Mesothelial cell of epicardium (in vitro differentiated cells): ENCODE measurements at regions not wholly inside any gene's neighbourhood (a gene's known extent, or its start where the extent isn't known, plus 50 kb on each side); places are given as distances from the start of the nearest gene placed in this dataset.
"Not testable (repeated sequence)": the region's sequence is repeated elsewhere in the genome, so short reads cannot be mapped to it uniquely, and the experiment has no call there.

Experiments
- DNase-seq, 2 experiments: peaks; one replicate each; pipeline ENCODE4 v3.0.0; 2021; ENCODE audit warnings: low spot score in 2 of 2; ENCODE audit not compliant: unreplicated experiment in 2 of 2
- H3K27ac Mint-ChIP-seq: 2 replicates; pipeline ENCODE4 v1.8.0; 2021; ENCODE audit warnings: mixed read lengths
- H3K27me3 Mint-ChIP-seq: 2 replicates; pipeline ENCODE4 v1.8.0; 2021; ENCODE audit warnings: low read depth, mixed read lengths
- H3K36me3 Mint-ChIP-seq: 2 replicates; pipeline ENCODE4 v1.8.0; 2021; ENCODE audit warnings: mixed read lengths
- H3K4me1 Mint-ChIP-seq: 2 replicates; pipeline ENCODE4 v1.8.0; 2021; ENCODE audit warnings: mixed read lengths
- H3K4me3 Mint-ChIP-seq: 2 replicates; pipeline ENCODE4 v1.8.0; 2021; ENCODE audit warnings: mild to moderate bottlenecking, moderate library complexity, mixed read lengths
- H3K9me3 Mint-ChIP-seq: 2 replicates; pipeline ENCODE4 v1.8.0; 2021; ENCODE audit warnings: mixed read lengths
- CTCF ChIP-seq: fragments of 200-600 bp; sonication (generic); IDR thresholded peaks from one replicate; pipeline ENCODE4 v1.5.0; 2021; ENCODE audit warnings: antibody characterized with exemption; ENCODE audit not compliant: unreplicated experiment

- no peak for TF ChIP-seq CTCF
- no peak for DNase-seq
- Mint-ChIP-seq H3K4me3 (no peak overlapping the region), H3K27ac (no peak overlapping the region), H3K36me3 (no peaks in the 10 kb centered on the region), H3K4me1 (no peaks in the 10 kb centered on the region), H3K9me3 (no peaks in the 10 kb centered on the region), H3K27me3 (no peaks in the 10 kb centered on the region)
Measured at GRCh38 chr1:196049407-196049806, 558.8 kb downstream of the KCNT2 start.

GRCh38 chr1:196043268-196043667, 565.0 kb downstream of the KCNT2 start:
- H3K36me3 Mint-ChIP-seq, result peaks cover 2% of the 10 kb centered on the region
- H3K27ac Mint-ChIP-seq, result no peak overlapping the region
- peaks cover 21% of the 10 kb centered on the region for H3K9me3 Mint-ChIP-seq
- H3K27me3 Mint-ChIP-seq, result no peaks in the 10 kb centered on the region
- DNase-seq, result no peak
- H3K4me1 Mint-ChIP-seq, result no peaks in the 10 kb centered on the region
- TF ChIP-seq CTCF, result no peak
- H3K4me3 Mint-ChIP-seq, result no peak overlapping the region

- Mint-ChIP-seq H3K27ac (no peak overlapping the region), H3K36me3 (no peaks in the 10 kb centered on the region), H3K4me1 (no peaks in the 10 kb centered on the region), H3K9me3 (peaks cover 12% of the 10 kb centered on the region), H3K4me3 (no peak overlapping the region), H3K27me3 (no peaks in the 10 kb centered on the region)
- TF ChIP-seq CTCF, result no peak
- no peak for DNase-seq
Measured at GRCh38 chr1:196034080-196034706, 574.0 kb downstream of the KCNT2 start.

- not testable (repeated sequence) for H3K9me3 Mint-ChIP-seq, H3K4me3 Mint-ChIP-seq, H3K27ac Mint-ChIP-seq, H3K27me3 Mint-ChIP-seq, DNase-seq, H3K36me3 Mint-ChIP-seq, H3K4me1 Mint-ChIP-seq
Measured at GRCh38 chr1:196031387-196031786, 576.9 kb downstream of the KCNT2 start.

- Mint-ChIP-seq H3K4me3 (no peak overlapping the region), H3K27ac (no peak overlapping the region), H3K4me1 (no peaks in the 10 kb centered on the region), H3K9me3 (no peaks in the 10 kb centered on the region), H3K27me3 (no peaks in the 10 kb centered on the region), H3K36me3 (no peaks in the 10 kb centered on the region)
- TF ChIP-seq CTCF, result no peak
- DNase-seq, result no peak
Measured at GRCh38 chr1:196030455-196030854, 577.8 kb downstream of the KCNT2 start.

- Mint-ChIP-seq H3K9me3 (no peaks in the 10 kb centered on the region), H3K36me3 (no peaks in the 10 kb centered on the region), H3K27me3 (no peaks in the 10 kb centered on the region), H3K4me1 (no peaks in the 10 kb centered on the region), H3K27ac (no peak overlapping the region), H3K4me3 (no peak overlapping the region)
- no peak for TF ChIP-seq CTCF
- DNase-seq, result no peak
Measured at GRCh38 chr1:196029410-196029809, 578.8 kb downstream of the KCNT2 start.
